Body of pancreas (tissue), 4 donors: ENCODE measurements at regions not wholly inside any gene's neighbourhood (a gene's known extent, or its start where the extent isn't known, plus 50 kb on each side); places are given as distances from the start of the nearest gene placed in this dataset.

Experiments
- POLR2A ChIP-seq, 3 donors: fragments of 450-650 bp; IDR thresholded peaks; one replicate each; pipeline ENCODE4 v1.6.1; 2016; ENCODE audit warnings: antibody characterized with exemption in 3 of 3, mild to moderate bottlenecking in 2 of 3
- TF ChIP-seq, protein P1 (sequence below), 7 experiments: fragments of 450-650 bp in 4 of 7; fragments of 200-600 bp in 3 of 7; sonication (generic) in 3 of 7; IDR thresholded peaks; one replicate each; pipeline ENCODE4 v1.5.1; 2016 to 2019; ENCODE audit warnings: antibody characterized with exemption in 7 of 7

DNA sequence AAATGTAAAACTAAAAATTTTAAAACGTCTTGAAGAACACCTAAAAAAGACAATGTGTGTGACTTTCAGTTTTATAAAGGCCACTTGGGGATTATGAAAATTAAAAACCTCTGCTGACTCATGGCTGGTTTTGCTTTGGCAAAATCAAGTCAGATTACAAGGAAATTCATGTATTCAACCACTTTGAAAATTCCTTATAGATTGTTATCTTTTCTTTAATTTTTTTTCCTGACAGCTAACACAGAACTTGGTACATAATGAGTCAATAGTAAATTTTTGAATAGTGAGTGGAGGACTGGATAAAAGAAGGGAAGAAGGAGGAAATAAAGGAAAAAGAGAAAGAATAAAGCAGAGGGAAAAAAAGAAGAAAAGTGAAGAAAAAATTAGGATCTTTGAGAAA lies 1774.7 kb upstream of the ACO1 start:
- TF ChIP-seq, protein P1, sequence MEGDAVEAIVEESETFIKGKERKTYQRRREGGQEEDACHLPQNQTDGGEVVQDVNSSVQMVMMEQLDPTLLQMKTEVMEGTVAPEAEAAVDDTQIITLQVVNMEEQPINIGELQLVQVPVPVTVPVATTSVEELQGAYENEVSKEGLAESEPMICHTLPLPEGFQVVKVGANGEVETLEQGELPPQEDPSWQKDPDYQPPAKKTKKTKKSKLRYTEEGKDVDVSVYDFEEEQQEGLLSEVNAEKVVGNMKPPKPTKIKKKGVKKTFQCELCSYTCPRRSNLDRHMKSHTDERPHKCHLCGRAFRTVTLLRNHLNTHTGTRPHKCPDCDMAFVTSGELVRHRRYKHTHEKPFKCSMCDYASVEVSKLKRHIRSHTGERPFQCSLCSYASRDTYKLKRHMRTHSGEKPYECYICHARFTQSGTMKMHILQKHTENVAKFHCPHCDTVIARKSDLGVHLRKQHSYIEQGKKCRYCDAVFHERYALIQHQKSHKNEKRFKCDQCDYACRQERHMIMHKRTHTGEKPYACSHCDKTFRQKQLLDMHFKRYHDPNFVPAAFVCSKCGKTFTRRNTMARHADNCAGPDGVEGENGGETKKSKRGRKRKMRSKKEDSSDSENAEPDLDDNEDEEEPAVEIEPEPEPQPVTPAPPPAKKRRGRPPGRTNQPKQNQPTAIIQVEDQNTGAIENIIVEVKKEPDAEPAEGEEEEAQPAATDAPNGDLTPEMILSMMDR (IDR thresholded peaks at IDR 0.05) = no peak
- TF ChIP-seq POLR2A (IDR thresholded peaks at IDR 0.05) = no peak
